ENCODE measurements at regions not wholly inside any gene's neighbourhood (a gene's known extent, or its start where the extent isn't known, plus 50 kb on each side); places are given as distances from the start of the nearest gene placed in this dataset.

DNA sequence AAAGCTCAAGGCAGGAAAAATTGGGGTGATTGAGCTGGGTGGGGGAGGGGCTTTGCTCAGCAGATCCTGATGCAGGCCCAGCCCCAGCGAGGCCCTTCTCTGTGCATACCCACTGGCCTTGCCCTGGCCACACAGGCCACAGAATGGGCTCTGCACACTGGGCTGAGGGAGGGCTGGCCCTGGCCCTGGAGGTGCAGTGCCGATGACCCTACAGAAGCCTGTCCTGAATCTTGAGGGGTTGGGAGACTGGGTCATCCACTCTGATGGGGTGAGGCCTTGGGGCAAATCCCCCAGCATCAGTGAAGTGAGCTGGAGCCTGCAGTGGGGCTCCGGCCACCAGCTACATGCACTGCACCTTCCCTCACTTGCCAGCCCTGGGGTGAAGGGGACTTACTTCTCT is 153.1 kb downstream of the URI1 start:
- TF ChIP-seq, protein P1, sequence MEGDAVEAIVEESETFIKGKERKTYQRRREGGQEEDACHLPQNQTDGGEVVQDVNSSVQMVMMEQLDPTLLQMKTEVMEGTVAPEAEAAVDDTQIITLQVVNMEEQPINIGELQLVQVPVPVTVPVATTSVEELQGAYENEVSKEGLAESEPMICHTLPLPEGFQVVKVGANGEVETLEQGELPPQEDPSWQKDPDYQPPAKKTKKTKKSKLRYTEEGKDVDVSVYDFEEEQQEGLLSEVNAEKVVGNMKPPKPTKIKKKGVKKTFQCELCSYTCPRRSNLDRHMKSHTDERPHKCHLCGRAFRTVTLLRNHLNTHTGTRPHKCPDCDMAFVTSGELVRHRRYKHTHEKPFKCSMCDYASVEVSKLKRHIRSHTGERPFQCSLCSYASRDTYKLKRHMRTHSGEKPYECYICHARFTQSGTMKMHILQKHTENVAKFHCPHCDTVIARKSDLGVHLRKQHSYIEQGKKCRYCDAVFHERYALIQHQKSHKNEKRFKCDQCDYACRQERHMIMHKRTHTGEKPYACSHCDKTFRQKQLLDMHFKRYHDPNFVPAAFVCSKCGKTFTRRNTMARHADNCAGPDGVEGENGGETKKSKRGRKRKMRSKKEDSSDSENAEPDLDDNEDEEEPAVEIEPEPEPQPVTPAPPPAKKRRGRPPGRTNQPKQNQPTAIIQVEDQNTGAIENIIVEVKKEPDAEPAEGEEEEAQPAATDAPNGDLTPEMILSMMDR (conservative IDR thresholded peaks at IDR 0.05 in 1 of 2, IDR thresholded peaks at IDR 0.05 in 1 of 2; ENCODE audit: extremely low read depth in 1 of 2, insufficient read depth in 1 of 2, low read depth in 1 of 2, low read length in 2 of 2): no peak
- no peak for TF ChIP-seq EZH2 (IDR thresholded peaks at IDR 0.05; ENCODE audit: borderline replicate concordance, low read length)
